K562 (cell line): ENCODE measurements at regions not wholly inside any gene's neighbourhood (a gene's known extent, or its start where the extent isn't known, plus 50 kb on each side); places are given as distances from the start of the nearest gene placed in this dataset.

Experiments
- ATAC-seq: fragments of 200-7000 bp; cut with Tn5 transposase; 3 replicates; pipeline ENCODE4 v1.9.1; 2020; ENCODE audit warnings: moderate library complexity
- BruUV-seq: library from RNA; stranded (reverse); fragments of 400-500 nt; replicated peaks from 2 replicates; lab custom pipeline; 2021; lab: Mats Ljungman, UMichigan
- CTCF ChIA-PET: fragments of 300-600 bp; formaldehyde crosslinking; extraction: SDS; loops from one replicate; lab custom pipeline; 2021; ENCODE audit warnings: low intra/inter-chr PET ratio; lab: Yijun Ruan, JAX
- POLR2A ChIA-PET: fragments of 300-600, 350-650 bp; sonication (Branson Sonifier 250); formaldehyde crosslinking; extraction: SDS; loops from one replicate; lab custom pipeline; 2021; ENCODE audit warnings: antibody characterized with exemption, inconsistent platforms; lab: Yijun Ruan, JAX
- DNase-seq, 4 experiments: peaks; one replicate each; pipeline versions ENCODE4 v3.0.0 to v3.0.0-alpha.2; 2011 to 2018; ENCODE audit warnings: low spot score in 3 of 4, mixed read lengths in 3 of 4; ENCODE audit errors: extremely low read depth in 1 of 4
- FAIRE-seq: peaks from 2 replicates; lab custom pipeline; 2011; peaks lifted over from hg19 to GRCh38; lab: Jason Lieb, UNC
- H2AFZ ChIP-seq: 2 replicates; pipeline ENCODE4 v1.6.0; 2011; ENCODE audit warnings: low read depth, low read length, control low read depth, inconsistent platforms
- H3K27ac ChIP-seq: fragments of 200-600 bp; 3 replicates; pipeline ENCODE4 v1.8.0; 2011; ENCODE audit warnings: low read depth, mild to moderate bottlenecking, control low read depth, inconsistent platforms, low read length, moderate library complexity, mixed read lengths; ENCODE audit errors: extremely low read depth
- H3K27me3 ChIP-seq, 2 experiments: fragments of 300-600 bp in 1 of 2; 2 replicates in 1 of 2; 3 replicates in 1 of 2; pipeline versions ENCODE4 v1.6.0 to v1.8.0; 2011; ENCODE audit warnings: inconsistent platforms in 2 of 2, low read length in 2 of 2, mild to moderate bottlenecking in 1 of 2, mixed read lengths in 1 of 2, moderate library complexity in 1 of 2; ENCODE audit not compliant: control insufficient read depth in 2 of 2, insufficient read depth in 2 of 2
- H3K36me3 ChIP-seq: fragments of 300-600 bp; 3 replicates; pipeline ENCODE4 v1.8.0; 2011; ENCODE audit warnings: mild to moderate bottlenecking, low read length, inconsistent platforms; ENCODE audit not compliant: control insufficient read depth, insufficient read depth
- H3K4me1 ChIP-seq, 2 experiments: fragments of 200-600 bp in 1 of 2; replicated peaks in 1 of 2; 2 replicates in 1 of 2; 3 replicates in 1 of 2; pipeline versions ENCODE4 v1.5.1 to v1.8.0; 2011; ENCODE audit warnings: inconsistent platforms in 2 of 2, low read length in 2 of 2, mild to moderate bottlenecking in 1 of 2, mixed read lengths in 1 of 2, moderate library complexity in 1 of 2; ENCODE audit not compliant: control insufficient read depth in 2 of 2, insufficient read depth in 2 of 2
- H3K4me2 ChIP-seq: 2 replicates; pipeline ENCODE4 v1.6.1; 2011; ENCODE audit warnings: low read length, control low read depth, inconsistent platforms, mixed read lengths; ENCODE audit not compliant: insufficient read depth
- H3K4me3 ChIP-seq: fragments of 200-600 bp; sonication (generic), shearing (Covaris generic); 2 replicates; pipeline ENCODE4 v1.5.1; 2016; ENCODE audit warnings: control low read depth, inconsistent platforms
- H3K79me2 ChIP-seq: fragments of 200-600 bp; 3 replicates; pipeline ENCODE4 v1.8.0; 2011; ENCODE audit warnings: low read length, inconsistent platforms; ENCODE audit not compliant: control insufficient read depth, insufficient read depth
- H3K9ac ChIP-seq, 2 experiments: 2 replicates each; pipeline versions ENCODE4 v1.6.0 to v1.6.1; 2011; ENCODE audit warnings: low read depth in 2 of 2, low read length in 2 of 2, control low read depth in 1 of 2, inconsistent platforms in 1 of 2, mild to moderate bottlenecking in 1 of 2, mixed read lengths in 1 of 2; ENCODE audit not compliant: insufficient read depth in 1 of 2
- H3K9me1 ChIP-seq: one replicate; pipeline ENCODE4 v1.6.0; 2011; ENCODE audit warnings: inconsistent platforms, mild to moderate bottlenecking, low read length, moderate library complexity; ENCODE audit not compliant: control insufficient read depth, insufficient read depth
- H3K9me3 ChIP-seq: replicated peaks from 2 replicates; pipeline ENCODE4 v1.5.1; 2011; ENCODE audit warnings: low read depth, low read length, inconsistent platforms; ENCODE audit not compliant: control insufficient read depth, insufficient read depth
- H4K20me1 ChIP-seq: replicated peaks from 2 replicates; pipeline ENCODE4 v1.6.1; 2011; ENCODE audit warnings: low read length, inconsistent platforms, mixed read lengths; ENCODE audit not compliant: control insufficient read depth, insufficient read depth
- BHLHE40 ChIP-seq: IDR thresholded peaks from 2 replicates; pipeline ENCODE4 v1.6.1; 2011; ENCODE audit warnings: low read length, improper control_type of control experiment
- CBX3 ChIP-seq, 2 experiments: IDR thresholded peaks; 1 replicate in 1 of 2; 2 replicates in 1 of 2; pipeline ENCODE4 v1.6.1; 2012; ENCODE audit warnings: inconsistent platforms in 2 of 2, low read length in 2 of 2, borderline replicate concordance in 1 of 2, control low read depth in 1 of 2
- CSDE1 ChIP-seq, 2 experiments: fragments of 450-650 bp; IDR thresholded peaks; 2 replicates each; pipeline ENCODE4 v1.6.1; 2016; ENCODE audit warnings: mild to moderate bottlenecking in 1 of 2
- FOSL1 ChIP-seq: fragments of 200-800 bp; sonication (Bioruptor generic); conservative IDR thresholded peaks from 2 replicates; pipeline ENCODE4 v1.6.1; 2016; ENCODE audit warnings: missing genetic modification characterization, missing compliant biosample characterization
- HLTF ChIP-seq: fragments of 450-650 bp; IDR thresholded peaks from 2 replicates; pipeline ENCODE4 v1.6.1; 2016
- KLF6 ChIP-seq: fragments of 250-450 bp; sonication (Bioruptor Pico); IDR thresholded peaks from 2 replicates; pipeline ENCODE4 v1.4.0; 2020; ENCODE audit warnings: mild to moderate bottlenecking, moderate library complexity, borderline replicate concordance
- NFE2L1 ChIP-seq: fragments of 450-650 bp; IDR thresholded peaks from 2 replicates; pipeline ENCODE4 v1.6.1; 2016; ENCODE audit warnings: missing genetic modification characterization, low read depth, mild to moderate bottlenecking, missing compliant biosample characterization, moderate library complexity, borderline replicate concordance
- POLR3A ChIP-seq: IDR thresholded peaks from 2 replicates; pipeline ENCODE4 v1.6.1; 2011; ENCODE audit warnings: borderline replicate concordance, mild to moderate bottlenecking, moderate library complexity; ENCODE audit not compliant: insufficient read length, insufficient read depth; ENCODE audit errors: extremely low read depth
- RAD21 ChIP-seq, 2 experiments: fragments of 250-450 bp in 1 of 2; fragments of 450-650 bp in 1 of 2; sonication (Bioruptor Pico) in 1 of 2; formaldehyde crosslinking in 1 of 2; IDR thresholded peaks in 1 of 2; conservative IDR thresholded peaks in 1 of 2; 2 replicates each; pipeline versions ENCODE4 v1.4.0 to v1.8.0; 2020 to 2022; ENCODE audit warnings: mild to moderate bottlenecking in 2 of 2, moderate library complexity in 1 of 2
- SIN3A ChIP-seq, 2 experiments: fragments of 150-350 bp in 1 of 2; IDR thresholded peaks; 2 replicates each; pipeline ENCODE4 v1.6.1; 2011 to 2016; ENCODE audit warnings: borderline replicate concordance in 2 of 2, low read depth in 2 of 2, low read length in 2 of 2, mild to moderate bottlenecking in 2 of 2, moderate library complexity in 2 of 2; ENCODE audit not compliant: control insufficient read depth in 1 of 2
- SPI1 ChIP-seq: IDR thresholded peaks from 2 replicates; pipeline ENCODE4 v1.6.1; 2011; ENCODE audit warnings: low read depth, low read length, control low read depth, borderline replicate concordance
- TAL1 ChIP-seq: fragments of 450-650 bp; IDR thresholded peaks from 2 replicates; pipeline ENCODE4 v1.6.1; 2016; ENCODE audit warnings: mild to moderate bottlenecking
- TBP ChIP-seq: optimal IDR thresholded peaks from 2 replicates; pipeline ENCODE3; 2011; ENCODE audit warnings: low read depth, low read length, improper control_type of control experiment
- TCF7 ChIP-seq: sonication (generic); IDR thresholded peaks from 2 replicates; pipeline ENCODE4 v1.6.1; 2016; ENCODE audit warnings: antibody characterized with exemption, borderline replicate concordance
- ZEB2 ChIP-seq: fragments of 450-650 bp; IDR thresholded peaks from 2 replicates; pipeline ENCODE4 v1.6.1; 2016
- ZNF507 ChIP-seq: conservative IDR thresholded peaks from 2 replicates; pipeline ENCODE4 v1.6.1; 2017; ENCODE audit warnings: missing genetic modification characterization, missing compliant biosample characterization
- ZNF79 ChIP-seq: fragments of 250-450 bp; sonication (Bioruptor Pico); IDR thresholded peaks from 2 replicates; pipeline ENCODE4 v1.4.0; 2020; ENCODE audit warnings: low read depth, mild to moderate bottlenecking, moderate library complexity
- WGBS: fragments of 100-300 bp; shearing (Covaris generic); methylation state at CpG from one replicate; pipeline ENCODE4 v1.1.6; 2016; ENCODE audit warnings: low coverage, mixed read lengths; ENCODE audit not compliant: insufficient coverage; ENCODE audit errors: missing lambda C conversion rate; 5-methylcytosine and 5-hydroxymethylcytosine counted together
- in situ Hi-C: fragments of 300-500 bp; cut with MboI; formaldehyde crosslinking; loops from 4 replicates; pipeline ENCODE4 v1.15.0; 2018; ENCODE audit warnings: inconsistent platforms, mixed read lengths
- intact Hi-C: fragments of 100-400 bp; cut with micrococcal nuclease; formaldehyde crosslinking; loops from 2 replicates; pipeline ENCODE4 v1.14.2; 2022
- TF ChIP-seq, protein P1 (sequence below): fragments of 250-450 bp; sonication (Bioruptor Pico); IDR thresholded peaks from 2 replicates; pipeline ENCODE4 v1.8.0; 2021; ENCODE audit warnings: moderate library complexity, mild to moderate bottlenecking, inconsistent platforms

DNA sequence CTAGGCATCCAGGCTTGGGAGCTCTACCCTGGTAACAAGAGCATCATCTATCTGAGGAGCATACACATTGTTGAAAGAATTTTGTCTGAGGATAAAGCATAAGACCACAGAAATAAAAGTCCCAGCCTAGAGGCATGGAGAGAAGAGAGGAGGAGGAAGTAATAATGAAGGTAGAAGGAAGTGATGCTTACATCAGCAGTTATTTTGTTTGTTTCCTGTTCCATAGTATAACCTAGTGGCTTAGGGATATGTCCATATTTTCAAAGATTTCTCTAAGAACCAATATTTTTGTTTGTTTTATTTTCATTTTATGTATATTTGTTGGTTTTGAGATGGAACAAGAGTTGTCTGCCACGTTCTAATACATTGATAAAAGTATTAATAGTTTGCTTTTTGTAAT lies 407.4 kb upstream of the SETBP1 start:
- ATAC-seq = no peak
- 0% methylated on average over 1 of the region's 1 CpG for WGBS
- CTCF ChIA-PET = no interaction called here

More for the DNA sequence above, 407.4 kb upstream of the SETBP1 start:
- no peak overlapping the region for H3K9ac ChIP-seq
- H4K20me1 ChIP-seq = no peaks in the 10 kb centered on the region
- TF ChIP-seq BHLHE40 (no peak), CSDE1 (IDR thresholded peaks at IDR 0.05) (no peak), ZEB2 (no peak), TCF7 (no peak), SPI1 (no peak), ZNF79 (CRISPR knock-in tag) (no peak), NFE2L1 (tag) (no peak), TBP (no peak), KLF6 (CRISPR knock-in tag) (no peak), SIN3A (IDR thresholded peaks at IDR 0.05; ENCODE audit: borderline replicate concordance in 2 of 2, control insufficient read depth in 1 of 2, low read depth in 2 of 2, low read length in 2 of 2) (no peak), HLTF (no peak), ZNF507 (tag) (no peak), CBX3 (IDR thresholded peaks at IDR 0.05; ENCODE audit: borderline replicate concordance in 1 of 2, low read length in 2 of 2) (no peak), FOSL1 (tag) (no peak), POLR3A (no peak), RAD21 (CRISPR knock-in tag; conservative IDR thresholded peaks at IDR 0.05 in 1 of 2, IDR thresholded peaks at IDR 0.05 in 1 of 2) (no peak), TAL1 (no peak)
- TF ChIP-seq, protein P1, sequence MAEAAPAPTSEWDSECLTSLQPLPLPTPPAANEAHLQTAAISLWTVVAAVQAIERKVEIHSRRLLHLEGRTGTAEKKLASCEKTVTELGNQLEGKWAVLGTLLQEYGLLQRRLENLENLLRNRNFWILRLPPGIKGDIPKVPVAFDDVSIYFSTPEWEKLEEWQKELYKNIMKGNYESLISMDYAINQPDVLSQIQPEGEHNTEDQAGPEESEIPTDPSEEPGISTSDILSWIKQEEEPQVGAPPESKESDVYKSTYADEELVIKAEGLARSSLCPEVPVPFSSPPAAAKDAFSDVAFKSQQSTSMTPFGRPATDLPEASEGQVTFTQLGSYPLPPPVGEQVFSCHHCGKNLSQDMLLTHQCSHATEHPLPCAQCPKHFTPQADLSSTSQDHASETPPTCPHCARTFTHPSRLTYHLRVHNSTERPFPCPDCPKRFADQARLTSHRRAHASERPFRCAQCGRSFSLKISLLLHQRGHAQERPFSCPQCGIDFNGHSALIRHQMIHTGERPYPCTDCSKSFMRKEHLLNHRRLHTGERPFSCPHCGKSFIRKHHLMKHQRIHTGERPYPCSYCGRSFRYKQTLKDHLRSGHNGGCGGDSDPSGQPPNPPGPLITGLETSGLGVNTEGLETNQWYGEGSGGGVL = no peak
- no peak overlapping the region for H3K4me2 ChIP-seq
- in situ Hi-C loops (no loop called here), intact Hi-C loops (no loop called here)
- H3K27ac ChIP-seq = no peak overlapping the region
- no peaks in the 10 kb centered on the region for H3K9me3 ChIP-seq
- H3K4me1 ChIP-seq = no peaks in the 10 kb centered on the region
- no peak for DNase-seq
- no peak overlapping the region for H3K4me3 ChIP-seq
- no peaks in the 10 kb centered on the region for H3K36me3 ChIP-seq
- no peak overlapping the region for H2AFZ ChIP-seq
- H3K9me1 ChIP-seq = no peaks in the 10 kb centered on the region
- FAIRE-seq = no peak
- H3K79me2 ChIP-seq = no peaks in the 10 kb centered on the region
- POLR2A ChIA-PET = no interaction called here
- BruUV-seq = no TSS peak
- no peaks in the 10 kb centered on the region for H3K27me3 ChIP-seq
